ENCODE measurements at regions not wholly inside any gene's neighbourhood (a gene's known extent, or its start where the extent isn't known, plus 50 kb on each side); places are given as distances from the start of the nearest gene placed in this dataset.
"Not testable (repeated sequence)": the region's sequence is repeated elsewhere in the genome, so short reads cannot be mapped to it uniquely, and the experiment has no call there.

DNA sequence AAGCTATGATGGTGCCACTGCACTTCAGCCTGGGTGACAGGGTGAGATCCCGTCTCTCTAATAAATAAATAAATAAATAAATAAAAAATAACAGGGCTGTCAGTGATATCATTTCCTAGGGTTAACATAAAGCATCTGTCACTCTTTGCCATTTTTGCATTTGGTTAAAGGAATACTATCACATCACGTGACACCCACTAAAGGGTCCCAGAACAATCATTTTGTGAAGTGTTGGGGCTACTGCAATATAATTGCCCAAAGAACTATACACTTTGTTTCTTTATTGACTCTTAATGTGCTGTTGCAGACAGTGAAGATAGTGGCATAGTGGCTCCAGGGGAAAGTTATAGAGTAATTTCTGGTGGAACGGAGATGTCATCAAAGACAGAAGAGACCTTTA is 176.5 kb upstream of the MMS22L start:
- no peak for DNase-seq

DNA sequence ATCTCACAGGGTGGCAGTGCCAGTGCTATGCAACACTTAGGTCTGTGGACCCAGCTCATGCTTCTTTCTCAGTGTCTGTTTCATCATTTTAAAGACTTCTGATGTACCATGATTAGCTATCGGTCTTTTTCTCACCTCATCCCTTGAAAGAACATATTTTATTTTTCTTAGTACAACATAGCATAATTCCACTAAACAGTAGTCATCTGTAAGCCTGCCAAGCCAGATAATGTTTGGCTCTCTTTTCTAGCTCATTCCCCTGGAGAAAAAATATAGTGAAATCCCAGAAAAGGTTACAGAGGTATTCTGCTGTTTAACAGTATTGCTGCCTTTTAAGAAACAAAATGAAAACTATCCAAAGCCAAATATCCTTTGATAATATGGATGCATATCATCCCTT is 177.0 kb upstream of the MMS22L start:
- no peak for DNase-seq

DNA sequence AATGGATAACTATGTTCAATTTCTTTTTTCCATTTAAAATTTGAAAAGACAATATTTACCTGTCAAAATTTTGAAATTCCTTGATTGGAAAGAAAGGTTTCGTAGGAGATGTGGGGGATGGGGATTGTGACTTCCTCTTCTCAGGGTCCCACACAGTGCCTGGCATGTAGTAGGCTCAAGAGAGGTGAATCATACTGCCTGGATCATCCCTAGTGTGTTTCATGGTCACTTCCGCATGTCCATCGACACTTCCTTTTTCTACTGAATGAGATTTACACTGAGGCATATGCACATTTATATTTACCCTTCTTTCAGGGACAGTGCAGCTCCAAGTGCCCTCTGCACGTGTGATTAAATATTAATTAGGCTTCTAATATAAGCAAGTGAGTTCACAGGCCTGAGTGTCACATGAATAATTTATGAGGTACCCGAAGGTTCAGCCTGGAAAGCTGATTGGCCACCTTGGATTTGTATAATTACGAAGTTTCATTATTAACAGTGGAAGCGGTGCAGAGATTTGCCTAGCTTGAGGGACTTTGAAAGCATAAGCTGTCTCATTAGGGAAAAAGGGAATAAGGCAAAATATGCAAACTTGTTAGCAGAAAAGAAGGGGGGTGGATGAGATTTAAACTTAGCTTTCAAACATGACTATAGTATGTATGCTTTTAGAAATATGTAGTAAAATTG is 177.5 kb upstream of the MMS22L start:
- no peak for DNase-seq

DNA sequence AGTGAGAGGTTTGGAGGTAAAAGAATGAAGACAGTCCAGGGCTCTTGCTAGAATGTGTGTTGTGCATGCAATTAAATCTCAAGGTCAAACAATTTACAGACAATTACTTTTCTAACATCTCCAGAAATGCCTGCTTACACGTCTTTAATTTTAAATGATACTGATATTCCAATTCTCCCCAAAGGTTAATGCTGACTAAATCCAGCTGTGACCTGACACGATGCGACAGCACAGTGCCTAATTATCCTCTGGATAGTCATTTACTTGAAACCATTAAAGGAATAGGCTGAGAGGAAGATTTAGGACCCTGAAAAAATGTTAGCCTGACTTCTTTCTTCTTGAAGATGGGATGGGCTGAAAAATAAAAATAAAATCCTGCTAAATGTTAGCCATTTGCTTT is 178.2 kb upstream of the MMS22L start:
- no peak for DNase-seq

DNA sequence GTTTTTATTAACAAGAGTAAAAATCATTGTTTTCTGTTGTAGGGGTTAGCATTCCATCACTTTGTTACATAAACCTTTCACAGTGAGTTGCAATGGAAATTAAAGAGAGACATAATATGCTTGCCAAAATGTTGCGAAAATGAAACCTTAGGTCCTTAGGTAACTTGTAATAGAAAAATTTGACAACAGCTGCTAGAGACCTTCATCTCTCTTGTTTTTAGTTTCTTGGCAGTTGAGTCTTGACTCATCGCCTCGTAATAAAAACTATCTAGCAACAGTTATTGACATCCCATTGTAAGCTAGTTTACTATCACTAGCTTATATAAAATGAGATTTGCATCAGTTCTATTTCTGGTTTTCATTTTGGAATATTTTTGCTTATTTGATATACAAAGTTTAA is 179.0 kb upstream of the MMS22L start:
- DNase-seq: no peak

DNA sequence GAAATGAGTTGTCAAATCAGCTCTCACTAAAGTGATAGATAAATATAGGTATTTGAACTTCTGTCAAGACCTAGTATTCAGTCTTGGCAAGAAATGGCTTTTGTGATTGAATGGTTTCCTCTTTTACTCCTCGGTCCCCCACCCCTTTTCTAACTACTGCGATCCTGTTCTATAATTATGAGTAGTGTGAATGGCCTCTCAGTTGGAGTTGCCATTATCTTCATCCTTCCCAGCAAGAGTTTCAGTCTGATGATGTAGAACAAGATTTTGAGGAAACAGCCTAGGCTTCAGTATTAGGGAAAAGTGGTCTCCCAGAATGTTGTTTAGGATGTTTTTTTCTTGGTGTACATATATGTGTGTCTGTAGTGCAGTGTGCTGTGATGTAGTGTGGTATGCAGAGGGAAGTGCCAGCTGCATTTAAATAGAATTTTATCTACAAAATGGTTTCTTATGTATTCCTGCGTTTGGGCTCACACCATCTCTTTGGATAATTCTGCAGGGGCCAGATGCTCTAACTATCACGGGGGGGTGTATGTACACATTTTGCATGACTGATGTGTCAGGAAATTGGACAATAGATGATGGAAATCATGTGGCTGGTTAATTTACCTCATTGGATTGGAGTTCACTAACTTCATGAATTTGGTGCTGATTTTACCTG is 180.1 kb upstream of the MMS22L start:
- DNase-seq: no peak

DNA sequence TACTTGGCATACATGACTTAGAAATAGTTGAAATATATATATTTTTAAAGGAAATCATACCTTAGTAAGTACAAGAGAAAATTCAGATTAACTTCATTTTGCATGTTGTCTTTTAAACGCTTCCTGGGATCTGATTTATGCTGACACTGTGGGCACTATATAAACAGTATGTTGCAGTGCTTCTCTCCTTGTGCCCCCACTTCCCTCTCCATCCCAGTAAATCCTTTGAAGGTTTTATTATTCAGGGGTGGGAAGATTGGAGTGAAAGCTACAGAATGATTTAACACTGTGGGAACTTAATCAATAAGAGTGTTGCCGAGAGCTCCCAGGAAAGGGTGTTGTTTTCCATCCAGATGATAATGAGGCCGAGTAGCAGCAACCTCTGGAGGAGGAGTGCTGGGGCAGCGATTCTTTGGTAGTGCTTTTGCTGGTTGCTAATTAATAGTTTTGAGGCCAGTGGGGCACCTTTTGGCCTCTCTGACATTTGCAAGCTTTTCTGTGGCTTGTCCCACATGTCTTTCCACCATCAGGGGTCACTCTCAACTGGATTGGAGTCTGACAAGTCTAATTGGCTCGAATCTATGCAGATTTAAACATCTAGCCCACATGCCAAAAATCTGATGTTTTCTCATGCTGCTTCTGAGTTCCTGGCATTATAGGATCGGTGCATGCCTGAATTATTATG is 183.0 kb upstream of the MMS22L start:
- DNase-seq: no peak

DNA sequence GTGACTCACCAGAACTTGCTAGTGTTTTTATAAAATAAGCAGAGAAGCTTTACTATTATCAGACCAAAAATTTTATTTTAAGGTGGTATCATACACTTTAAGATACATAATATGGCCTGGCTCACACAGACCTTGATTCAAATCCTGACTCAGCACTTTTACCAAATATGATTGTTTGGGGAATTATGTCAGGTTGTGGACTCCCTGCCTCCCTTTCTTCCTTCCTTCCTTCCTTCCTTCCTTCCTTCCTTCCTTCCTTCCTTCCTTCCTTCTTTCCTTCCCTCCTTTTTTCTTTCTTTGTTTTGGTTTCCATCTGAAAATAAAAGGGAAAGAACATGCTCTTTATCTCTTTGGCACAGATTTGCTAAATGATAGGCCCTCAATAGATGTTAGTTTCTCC is 186.0 kb upstream of the MMS22L start:
- DNase-seq: no peak

DNA sequence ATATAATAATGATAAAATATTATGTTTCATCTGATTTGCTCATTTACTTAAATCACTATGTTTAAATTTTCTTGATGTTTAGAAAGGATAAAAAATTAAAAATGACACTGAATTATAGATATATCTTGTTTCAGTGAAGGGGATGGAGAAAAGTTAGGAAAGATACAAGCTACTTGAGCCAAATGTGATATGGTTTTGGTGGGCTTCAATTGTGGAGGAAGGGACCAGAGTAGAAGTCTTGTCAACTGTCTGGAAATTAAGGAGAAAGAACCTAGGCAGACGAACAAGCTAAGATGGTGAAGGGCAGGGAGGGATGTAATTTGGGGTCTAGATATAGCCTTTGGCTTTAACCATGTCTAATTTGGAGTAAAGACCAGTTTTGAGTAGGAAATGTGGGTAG is 186.4 kb upstream of the MMS22L start:
- DNase-seq: no peak

DNA sequence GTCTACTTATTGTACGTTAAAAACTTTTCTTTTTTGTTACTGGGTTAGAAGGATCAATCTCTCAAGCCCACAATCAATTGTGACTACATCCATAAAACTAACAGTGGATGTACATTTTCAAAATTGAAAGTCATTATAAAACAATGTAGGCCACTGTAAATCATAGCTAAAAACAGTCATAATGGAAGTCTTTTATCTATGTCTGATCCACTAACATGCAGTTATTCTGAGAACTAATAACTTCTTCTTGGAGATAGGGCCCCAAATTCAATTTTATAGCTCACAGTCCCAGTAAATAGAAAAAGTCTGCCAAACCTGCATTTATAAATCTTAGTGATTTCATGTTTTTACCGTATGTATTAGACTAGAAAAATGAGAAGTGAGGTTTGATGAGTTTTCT is 187.3 kb upstream of the MMS22L start:
- DNase-seq: no peak

DNA sequence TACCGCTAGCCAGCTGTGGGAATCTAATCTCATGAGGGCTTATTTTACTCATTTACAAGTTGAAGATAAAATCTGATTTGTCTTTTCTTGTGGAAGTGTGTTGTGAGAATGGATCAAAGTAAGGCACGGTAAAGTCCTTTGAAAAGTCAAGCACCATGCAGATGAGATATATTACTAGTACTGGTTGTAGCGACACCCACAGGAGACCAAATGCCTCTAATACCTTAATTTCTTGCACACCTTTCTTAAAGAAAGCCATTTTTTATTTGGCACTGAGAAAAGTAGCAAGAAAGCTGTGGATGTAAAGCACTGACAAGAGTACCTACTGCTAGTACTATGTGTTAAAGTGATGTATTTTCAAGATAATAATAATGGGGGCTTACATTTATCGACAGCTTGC is 191.0 kb upstream of the MMS22L start:
- no peak for DNase-seq

DNA sequence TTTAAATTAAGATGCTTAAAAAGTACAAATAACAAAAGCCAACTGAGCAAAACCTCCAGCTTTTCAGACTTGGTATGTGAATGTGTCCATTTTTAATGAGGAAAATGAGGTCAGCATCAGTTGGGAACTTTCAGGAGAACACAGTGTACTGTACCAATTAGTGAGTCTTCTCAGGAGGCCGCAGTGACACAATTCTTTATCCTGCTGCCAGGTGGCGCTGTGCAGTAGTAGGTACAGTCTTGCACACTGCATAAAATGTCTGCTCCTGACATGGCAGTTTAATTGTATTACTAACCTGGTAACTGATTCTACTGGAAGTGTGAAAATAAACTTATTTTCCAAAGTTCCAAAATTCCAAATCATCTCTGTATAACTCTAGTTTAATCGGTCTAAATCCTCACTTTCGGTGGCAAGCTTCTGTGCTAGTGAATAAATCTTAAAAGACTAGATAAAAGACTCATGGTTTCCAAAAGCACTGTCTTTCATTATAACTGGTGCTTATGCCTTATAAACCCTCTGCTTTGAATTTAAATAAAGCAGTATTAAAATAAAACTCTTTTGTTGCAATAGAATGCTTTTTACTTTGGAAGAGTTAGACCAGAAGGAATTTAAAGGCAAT is 214.8 kb upstream of the MMS22L start:
- DNase-seq: peak; percentile 83

DNA sequence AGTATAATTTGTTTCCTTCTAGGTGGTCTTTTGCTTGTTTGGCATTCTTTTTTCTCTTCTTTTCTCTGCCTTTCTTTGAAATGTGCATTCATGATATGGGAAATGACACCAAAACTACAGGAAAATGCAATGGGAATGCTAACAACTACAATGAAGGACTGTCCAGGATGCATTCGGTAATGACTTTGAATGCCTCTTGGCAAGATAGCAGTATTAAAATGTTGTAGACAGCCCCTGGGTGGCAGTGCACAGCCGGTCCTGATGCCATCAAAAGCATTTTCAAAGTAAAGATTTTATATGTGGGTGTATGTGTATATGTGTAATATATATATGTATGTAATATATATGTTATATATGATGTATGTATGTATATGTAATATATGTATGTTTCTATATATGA is 218.8 kb upstream of the MMS22L start:
- DNase-seq: no peak

DNA sequence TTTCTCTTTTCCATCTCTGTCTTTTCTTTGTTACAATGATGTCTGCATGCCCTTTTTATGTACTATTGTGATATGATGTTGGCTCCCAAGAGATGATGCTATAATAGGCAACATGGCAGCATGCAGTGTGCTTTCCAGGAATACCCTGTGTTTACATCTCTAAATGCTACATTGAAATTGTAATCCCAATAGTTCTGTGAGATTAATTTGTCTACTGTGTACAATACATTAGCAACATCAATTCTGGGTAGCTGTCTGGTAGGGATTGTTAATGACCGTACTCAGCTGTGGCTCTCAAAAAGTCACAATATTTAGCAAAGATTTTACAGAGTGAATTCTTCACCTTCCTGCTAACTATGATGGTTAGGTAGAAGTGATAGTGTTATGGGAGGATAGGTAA is 225.6 kb upstream of the MMS22L start:
- no peak for DNase-seq

DNA sequence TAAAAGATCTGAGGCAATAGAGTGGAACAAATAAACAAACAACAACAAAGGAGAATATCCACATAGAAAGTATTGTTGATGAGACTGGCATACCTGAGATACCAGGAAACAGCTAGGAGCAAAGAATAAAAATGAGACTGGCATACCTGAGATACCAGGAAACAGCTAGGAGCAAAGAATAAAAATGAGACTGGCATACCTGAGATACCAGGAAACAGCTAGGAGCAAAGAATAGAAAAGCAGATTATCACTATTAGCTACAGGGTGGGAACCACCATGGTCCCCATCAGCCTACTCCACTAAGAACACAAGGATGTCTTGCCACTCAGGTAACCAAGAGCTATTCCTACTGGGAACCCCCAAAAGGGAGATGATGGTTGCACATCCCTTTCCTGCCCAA is 230.2 kb upstream of the MMS22L start:
- DNase-seq: not testable (repeated sequence)

DNA sequence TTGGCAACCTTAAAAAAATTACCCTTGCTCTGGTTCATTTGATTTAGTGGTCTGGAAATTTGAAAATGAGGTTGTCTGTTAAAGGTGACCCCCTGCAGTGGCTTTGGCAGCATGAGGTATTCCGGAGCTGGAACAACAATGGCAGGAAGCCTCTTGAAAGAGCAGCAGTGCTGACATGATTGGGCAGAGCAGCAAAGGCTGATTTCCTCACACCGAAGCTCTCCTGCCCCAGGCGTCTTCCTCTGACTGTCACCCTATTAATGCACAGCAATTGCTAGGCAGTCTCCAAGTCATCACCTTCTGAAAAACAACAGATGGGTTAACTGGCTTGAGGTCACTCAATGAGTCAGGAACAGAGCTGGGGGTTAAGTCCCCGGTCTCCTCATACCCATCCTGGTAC is 241.8 kb upstream of the MMS22L start:
- DNase-seq: no peak

DNA sequence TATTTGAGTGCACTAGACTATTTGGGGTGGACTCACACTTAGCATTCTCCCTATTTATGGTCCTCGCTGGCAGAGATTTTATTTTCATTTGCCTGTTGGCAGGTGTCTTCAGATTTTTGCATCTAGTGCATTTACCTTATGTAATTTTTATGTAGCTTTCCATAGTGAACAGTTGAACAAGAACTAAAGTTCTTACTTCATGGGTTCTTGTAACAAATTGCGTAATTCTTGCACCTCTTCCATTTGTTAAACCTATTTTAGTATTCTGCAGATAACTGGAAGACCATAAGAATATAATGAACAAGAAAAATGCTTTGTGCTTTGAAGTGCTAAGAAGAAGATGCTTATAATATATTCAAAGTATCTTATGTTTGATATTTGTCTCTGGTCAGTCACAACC is 252.8 kb upstream of the MMS22L start:
- no peak for DNase-seq

DNA sequence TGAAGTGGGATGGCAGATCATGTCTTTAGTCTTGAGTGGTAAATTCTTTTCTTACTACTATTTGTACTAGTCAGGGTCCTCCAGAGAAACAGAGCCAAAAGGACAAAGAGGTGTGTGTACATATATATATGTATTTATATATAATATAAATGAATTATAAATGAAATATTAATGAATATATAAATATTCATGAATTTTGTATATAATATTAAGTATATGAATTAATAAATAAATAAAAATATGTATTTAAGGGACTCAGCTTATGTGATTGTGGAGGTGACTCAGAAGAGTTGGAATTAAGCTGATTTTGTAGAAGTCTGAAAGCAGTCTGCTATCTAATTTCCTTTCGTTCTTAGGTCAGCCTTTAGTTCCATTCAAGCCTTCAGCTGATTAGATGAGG is 265.3 kb upstream of the MMS22L start:
- DNase-seq: no peak

DNA sequence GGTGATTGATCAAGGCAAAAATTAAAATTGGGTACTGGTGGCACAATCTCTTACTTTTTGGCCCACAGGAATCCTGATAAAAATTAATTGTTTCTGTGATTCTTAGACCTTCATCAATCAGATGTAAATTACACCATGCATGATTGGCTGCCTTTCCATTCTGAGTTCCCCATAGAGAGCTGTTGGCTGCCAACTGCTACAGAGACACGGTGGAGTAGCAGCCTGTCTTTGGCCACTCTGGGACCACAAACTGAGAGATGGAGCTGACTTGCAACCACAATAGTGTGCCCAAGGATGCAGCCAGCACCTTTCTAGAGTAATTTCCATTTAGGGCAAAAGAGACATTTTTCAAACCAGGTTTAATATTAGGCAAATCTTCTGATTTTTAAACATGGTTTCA is 274.3 kb upstream of the MMS22L start:
- no peak for DNase-seq

DNA sequence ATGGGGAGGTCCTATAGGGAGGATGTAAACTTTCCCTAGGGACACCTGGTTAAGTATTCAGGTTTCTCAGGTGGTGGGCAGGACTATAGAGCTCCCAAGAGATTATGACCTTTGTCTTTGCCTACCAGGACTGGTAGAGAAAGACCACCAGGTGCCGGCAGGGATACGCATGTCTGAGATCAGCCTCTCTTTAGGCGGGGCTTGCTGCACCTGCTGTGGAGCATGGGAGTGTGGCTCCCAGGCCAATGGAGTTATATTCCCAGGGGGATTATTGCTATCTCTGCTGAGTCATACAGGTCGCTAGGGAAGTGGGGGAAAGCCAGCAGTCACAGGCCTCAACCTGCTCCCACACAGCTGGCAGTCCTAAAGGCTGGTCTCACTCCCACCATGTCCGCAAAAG is 280.5 kb upstream of the MMS22L start:
- no peak for DNase-seq

DNA sequence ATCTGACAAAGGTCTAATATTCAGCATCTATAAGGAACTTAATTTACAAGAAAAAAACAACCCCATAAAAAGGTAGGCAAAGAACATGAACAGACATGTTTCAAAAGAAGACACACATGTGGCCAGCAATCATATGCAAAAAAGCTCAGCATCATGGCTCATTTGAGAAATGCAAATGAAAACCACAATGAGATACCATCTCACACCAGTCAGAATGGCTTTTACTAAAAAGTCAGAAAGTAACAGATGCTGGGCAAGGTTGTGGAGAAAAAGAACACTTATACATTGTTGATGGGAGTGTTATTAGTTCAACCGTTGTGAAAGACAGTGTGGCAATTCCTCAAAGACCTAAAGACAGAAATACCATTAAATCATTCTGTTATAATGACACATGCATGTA is 289.9 kb upstream of the MMS22L start:
- DNase-seq: no peak

DNA sequence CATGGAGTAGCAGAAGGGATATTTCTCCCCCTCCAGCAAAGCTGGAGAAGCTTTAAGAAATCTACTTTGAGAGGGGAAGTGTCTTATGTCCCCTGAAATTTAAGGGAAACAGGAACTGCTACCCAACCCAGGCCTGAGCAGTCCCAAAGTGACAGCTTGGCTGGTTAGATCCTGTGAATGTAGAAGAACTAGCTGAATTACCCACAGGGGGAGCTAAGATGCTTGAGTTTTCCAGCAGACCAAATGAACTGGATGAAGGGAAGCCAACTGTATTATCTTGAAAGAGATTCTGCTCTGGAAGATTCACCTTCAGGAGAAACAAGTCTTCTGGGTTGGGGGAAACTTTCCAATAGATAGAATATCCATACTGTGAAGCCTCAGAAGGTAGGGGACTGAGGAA is 303.3 kb upstream of the MMS22L start:
- no peak for DNase-seq

DNA sequence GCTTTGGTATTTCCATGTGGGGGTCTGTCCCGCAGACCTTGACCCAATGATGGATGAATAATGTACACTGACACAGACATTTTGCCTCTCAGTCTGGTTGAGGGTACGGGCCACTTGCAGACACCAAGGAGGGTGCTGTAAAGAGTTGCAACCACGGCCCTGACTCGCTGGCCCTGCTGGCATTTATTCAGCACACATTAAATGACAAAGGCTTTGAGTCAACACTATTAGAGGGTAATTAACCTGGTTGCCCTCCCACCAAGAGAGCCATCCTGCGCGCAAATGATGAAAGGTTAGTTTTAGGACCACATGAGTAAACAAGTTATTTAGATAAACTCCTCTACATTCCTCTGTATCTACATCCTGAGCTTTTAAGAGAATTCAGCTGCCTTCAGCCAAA is 308.9 kb upstream of the MMS22L start:
- no peak for DNase-seq

DNA sequence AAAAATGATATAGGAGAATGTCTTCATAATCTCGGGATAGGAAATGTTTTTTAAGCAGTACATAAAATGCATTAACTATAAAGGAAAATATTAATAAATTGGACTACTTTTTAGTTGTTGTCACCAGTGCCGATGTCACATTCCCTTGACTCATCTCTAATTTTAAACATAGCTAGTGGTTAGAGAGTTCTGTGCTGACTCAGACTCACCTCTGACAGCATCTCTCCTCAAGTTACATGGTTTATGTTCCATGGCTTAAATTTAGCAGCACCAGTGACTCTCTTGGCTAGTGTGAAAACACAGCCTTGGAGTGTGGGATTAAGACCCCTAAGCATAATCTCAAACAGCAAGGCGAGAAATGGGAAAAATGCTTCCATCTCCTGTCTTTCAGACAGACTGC is 311.8 kb upstream of the MMS22L start:
- DNase-seq: no peak

All from dermis blood vessel endothelial cell (primary cell).